ENCODE measurements at regions not wholly inside any gene's neighbourhood (a gene's known extent, or its start where the extent isn't known, plus 50 kb on each side); places are given as distances from the start of the nearest gene placed in this dataset.

- TF ChIP-seq POLR2A (IDR thresholded peaks at IDR 0.05; ENCODE audit: low read length) (no peak), GATA1 (IDR thresholded peaks at IDR 0.05; ENCODE audit: low read depth, low read length) (no peak)
Measured at GRCh38 chr17:14950686-14951085, 314.4 kb downstream of the PMP22 start.
